H1 (cell line): ENCODE measurements at regions not wholly inside any gene's neighbourhood (a gene's known extent, or its start where the extent isn't known, plus 50 kb on each side); places are given as distances from the start of the nearest gene placed in this dataset.

Experiments used
- CHD1 ChIP-seq: IDR thresholded peaks from 2 replicates; pipeline ENCODE4 v1.6.1; 2012; ENCODE audit warnings: low read depth, low read length, improper control_type of control experiment
- CTCF ChIP-seq, 3 experiments: IDR thresholded peaks; 1 replicate in 2 of 3; 2 replicates in 1 of 3; pipeline versions ENCODE4 v1.5.1 to v1.6.1; 2011; ENCODE audit warnings: low read length in 3 of 3, mild to moderate bottlenecking in 3 of 3, inconsistent platforms in 2 of 3, low read depth in 1 of 3, moderate library complexity in 1 of 3; ENCODE audit not compliant: insufficient read depth in 1 of 3; ENCODE audit errors: control extremely low read depth in 1 of 3
- JUN ChIP-seq: IDR thresholded peaks from 2 replicates; pipeline ENCODE4 v1.6.1; 2011; ENCODE audit warnings: low read depth, mild to moderate bottlenecking, improper control_type of control experiment, low read length
- JUND ChIP-seq: IDR thresholded peaks from 2 replicates; pipeline ENCODE4 v1.6.1; 2011; ENCODE audit warnings: mild to moderate bottlenecking, improper control_type of control experiment, low read length
- KDM1A ChIP-seq: fragments of 200-600, 300-600 bp; sonication (generic); IDR thresholded peaks from 2 replicates; pipeline ENCODE4 v1.7.1; 2016; ENCODE audit warnings: mild to moderate bottlenecking, low read length, borderline replicate concordance
- POLR2AphosphoS5 ChIP-seq: IDR thresholded peaks from 2 replicates; pipeline ENCODE4 v1.6.1; 2011; ENCODE audit warnings: low read depth, low read length
- TEAD4 ChIP-seq: IDR thresholded peaks from 2 replicates; pipeline ENCODE4 v1.6.1; 2012; ENCODE audit warnings: low read depth, low read length, inconsistent platforms, mixed read lengths
- YY1 ChIP-seq: IDR thresholded peaks from 2 replicates; pipeline ENCODE4 v1.6.1; 2011; ENCODE audit warnings: low read depth, mild to moderate bottlenecking, low read length

- TF ChIP-seq POLR2AphosphoS5 (no peak), CTCF (IDR thresholded peaks at IDR 0.05; ENCODE audit: control extremely low read depth in 1 of 3, insufficient read depth in 1 of 3, low read depth in 1 of 3, low read length in 3 of 3) (peak; percentile 26 to 50 (median 46)), KDM1A (no peak), CHD1 (no peak), JUND (no peak), TEAD4 (no peak), YY1 (no peak), JUN (no peak)
Observed at GRCh38 chr12:105831372-105831771, 307.4 kb downstream of the NUAK1 start.
